Gastroesophageal sphincter (tissue), 2 donors: ENCODE measurements at regions not wholly inside any gene's neighbourhood (a gene's known extent, or its start where the extent isn't known, plus 50 kb on each side); places are given as distances from the start of the nearest gene placed in this dataset.

ENCODE experiments used
- EP300 ChIP-seq: sonication (generic); formaldehyde crosslinking; IDR thresholded peaks from one replicate; pipeline ENCODE4 v1.6.1; 2017; ENCODE audit warnings: antibody characterized with exemption, mild to moderate bottlenecking
- POLR2AphosphoS5 ChIP-seq: sonication (generic); formaldehyde crosslinking; IDR thresholded peaks from one replicate; pipeline ENCODE4 v1.6.1; 2017; ENCODE audit warnings: antibody characterized with exemption

DNA sequence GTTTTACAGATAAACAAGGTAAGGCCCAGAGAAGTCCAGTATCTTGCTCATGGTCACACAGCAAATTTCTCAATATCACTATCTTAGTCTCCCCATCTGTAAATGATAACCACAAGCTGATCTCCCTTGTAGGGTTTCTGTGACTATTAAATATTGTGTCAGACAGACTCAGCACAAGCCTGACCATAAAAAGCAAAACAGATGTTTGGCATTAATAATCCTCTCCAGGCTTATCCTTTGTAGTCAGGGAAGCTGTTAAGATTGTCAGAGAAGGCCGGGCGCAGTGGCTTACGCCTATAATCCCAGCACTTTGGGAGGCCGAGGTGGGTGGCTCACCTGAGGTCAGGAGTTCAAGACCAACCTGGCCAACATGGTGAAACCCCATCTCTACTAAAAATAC is 173.2 kb upstream of the PRICKLE2 start:
- no peak for TF ChIP-seq POLR2AphosphoS5
- TF ChIP-seq EP300, result no peak
